HG02970 (cell line): ENCODE measurements at regions not wholly inside any gene's neighbourhood (a gene's known extent, or its start where the extent isn't known, plus 50 kb on each side); places are given as distances from the start of the nearest gene placed in this dataset.
"Not testable (repeated sequence)": the region's sequence is repeated elsewhere in the genome, so short reads cannot be mapped to it uniquely, and the experiment has no call there.

Experiments used
- ATAC-seq: cut with Tn5 transposase; IDR thresholded peaks from one replicate; pipeline ENCODE4 v1.9.1; 2021; ENCODE audit warnings: mild to moderate bottlenecking, moderate library complexity, moderate number of reproducible peaks; ENCODE audit not compliant: unreplicated experiment, low FRiP score

DNA sequence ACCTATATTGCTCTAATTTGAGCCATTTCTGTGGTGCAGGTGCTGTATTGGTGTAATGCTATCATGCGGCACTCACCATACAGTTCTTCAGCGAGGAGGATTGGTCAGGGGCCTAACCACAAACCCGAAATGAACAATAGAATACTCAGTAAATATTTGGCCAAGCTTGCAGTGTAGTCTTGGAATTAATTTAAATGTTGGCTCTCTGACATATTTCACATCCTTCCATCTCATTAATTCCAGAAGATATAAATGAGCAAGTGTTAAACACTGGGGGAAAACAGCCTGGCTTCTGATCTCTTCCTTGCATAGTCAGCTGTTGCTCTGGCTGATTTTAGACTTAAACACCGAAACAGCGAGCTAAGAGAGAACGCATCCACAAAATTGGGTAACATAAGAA is 663.1 kb upstream of the GHITM start:
- no peak for ATAC-seq

- no peak for ATAC-seq
Observed at GRCh38 chr10:83489161-83489560, 650.1 kb upstream of the GHITM start.

DNA sequence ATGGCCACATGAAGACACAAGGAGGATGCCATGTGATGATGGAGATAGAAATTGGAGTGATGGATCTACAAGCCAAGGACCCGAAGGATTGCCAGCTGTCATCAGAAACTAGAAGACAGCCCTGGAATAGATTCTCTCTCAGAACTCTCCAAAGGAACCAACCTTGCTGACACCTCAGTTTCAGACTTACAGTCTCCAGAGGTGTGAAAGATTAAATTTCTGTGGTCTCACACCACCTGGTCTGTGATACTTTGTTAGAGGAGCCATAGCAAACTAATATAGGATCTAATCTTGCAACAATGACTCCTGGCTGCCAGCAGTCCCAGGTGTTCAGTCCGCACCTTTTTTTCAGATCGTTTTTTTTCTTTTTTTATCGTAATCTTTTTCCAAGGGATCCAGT is 647.3 kb upstream of the GHITM start:
- ATAC-seq: no peak

GRCh38 chr10:83512681-83513080 is 626.6 kb upstream of the GHITM start:
- ATAC-seq: no peak

DNA sequence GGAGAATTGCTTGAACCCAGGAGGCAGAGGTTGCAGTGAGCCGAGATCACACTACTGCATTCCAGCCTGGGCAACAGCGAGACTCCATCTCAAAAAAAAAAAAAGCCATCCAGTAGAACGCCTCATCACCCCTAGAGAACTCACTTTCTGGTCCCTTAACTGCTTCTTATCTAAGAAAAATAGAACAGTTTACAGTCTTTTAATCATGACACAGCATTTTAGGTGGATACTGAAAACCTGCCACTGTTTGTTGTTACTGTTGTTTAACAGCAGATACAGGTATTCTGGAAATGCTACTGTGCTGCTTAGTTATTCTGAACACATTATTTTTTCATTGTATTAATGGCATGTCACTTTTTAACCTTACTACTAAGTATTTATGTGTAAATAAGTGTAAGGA is 624.3 kb upstream of the GHITM start:
- ATAC-seq: no peak

GRCh38 chr10:83516788-83517187 is 622.5 kb upstream of the GHITM start:
- no peak for ATAC-seq

DNA sequence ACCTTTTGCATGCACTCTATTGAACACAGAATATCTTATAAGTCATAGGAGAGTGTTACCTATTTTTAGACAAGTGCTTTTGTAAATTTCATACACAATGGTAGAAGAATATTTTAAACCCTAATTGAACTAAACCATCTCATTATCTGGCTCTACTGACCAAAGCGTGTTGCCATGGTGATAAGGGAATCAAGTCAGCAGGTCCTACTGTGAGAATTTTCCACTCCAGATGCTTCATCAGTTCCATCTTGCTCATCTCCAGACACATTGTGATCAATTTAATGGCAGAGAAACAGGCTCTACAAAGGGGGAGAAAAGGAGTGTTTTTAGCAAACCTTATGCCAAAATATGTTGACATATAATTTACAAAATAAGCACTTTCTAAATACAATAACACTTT is 621.9 kb upstream of the GHITM start:
- ATAC-seq: no peak

GRCh38 chr10:83518779-83519178 is 620.5 kb upstream of the GHITM start:
- no peak for ATAC-seq

GRCh38 chr10:83520386-83520785 is 618.9 kb upstream of the GHITM start:
- ATAC-seq: not testable (repeated sequence)

DNA sequence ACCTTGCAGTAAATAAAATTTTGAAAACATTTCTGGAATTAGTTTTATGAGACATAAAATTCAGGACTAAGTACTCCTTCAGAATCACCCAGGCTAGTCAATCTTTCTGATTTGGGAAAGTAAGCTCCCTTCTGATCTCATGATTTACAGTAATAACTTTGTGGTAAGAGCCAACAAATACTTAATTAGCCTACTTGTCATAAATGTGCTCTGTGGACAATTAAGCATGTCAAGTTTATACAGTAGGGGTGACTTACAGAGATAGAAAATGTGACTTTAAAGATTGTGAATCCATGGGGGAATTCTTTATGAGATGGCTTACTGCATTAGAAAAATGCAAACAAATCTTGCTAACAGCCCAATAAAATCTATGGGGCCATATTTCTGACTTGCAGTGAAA is 616.9 kb upstream of the GHITM start:
- no peak for ATAC-seq

DNA sequence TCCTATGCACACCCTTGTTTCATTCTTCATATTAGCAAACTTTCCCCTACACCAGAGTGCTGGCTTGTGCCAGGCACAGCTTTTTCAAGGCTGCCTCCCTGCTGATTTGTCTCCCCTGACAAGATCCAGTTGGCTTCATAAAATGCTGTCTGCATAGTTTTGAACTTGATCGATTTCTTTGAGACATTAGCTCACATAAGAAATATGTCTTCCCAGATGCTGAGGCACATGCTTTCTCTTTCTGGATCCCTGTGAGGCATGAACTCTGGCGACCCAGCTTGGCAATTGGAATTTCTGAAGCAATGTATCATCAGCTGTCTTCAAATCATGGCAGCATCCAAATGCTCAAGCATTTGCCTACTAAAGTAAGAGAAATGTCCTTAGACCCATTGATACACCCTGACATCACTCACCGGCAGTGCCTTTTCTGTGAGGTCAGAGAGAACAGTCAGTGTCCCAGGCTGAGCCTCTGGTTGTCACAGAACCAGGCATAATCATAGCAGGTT is 616.4 kb upstream of the GHITM start:
- no peak for ATAC-seq

DNA sequence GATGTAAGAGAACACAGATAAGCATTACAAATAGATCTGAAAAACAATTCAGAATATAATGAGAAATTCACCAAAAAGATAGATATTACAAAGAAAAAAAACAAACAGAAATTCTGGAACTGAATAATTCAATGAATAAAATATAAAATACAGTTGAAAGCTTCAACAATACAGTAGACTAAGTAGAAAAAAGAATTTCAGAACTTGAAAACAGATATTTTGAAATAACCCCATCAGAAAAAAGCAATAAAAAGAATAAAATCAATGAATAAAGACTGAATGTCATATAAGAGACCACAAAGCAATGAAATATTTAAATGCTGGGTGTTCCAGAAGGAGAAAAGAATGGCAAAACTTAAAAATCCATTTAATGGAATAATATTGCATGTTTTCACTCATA is 611.4 kb upstream of the GHITM start:
- ATAC-seq: no peak

- ATAC-seq: no peak
Observed at GRCh38 chr10:83533290-83533689, 606.0 kb upstream of the GHITM start.

- ATAC-seq: no peak
Observed at GRCh38 chr10:83536426-83536825, 602.9 kb upstream of the GHITM start.

- ATAC-seq: no peak
Observed at GRCh38 chr10:83538047-83538446, 601.3 kb upstream of the GHITM start.

DNA sequence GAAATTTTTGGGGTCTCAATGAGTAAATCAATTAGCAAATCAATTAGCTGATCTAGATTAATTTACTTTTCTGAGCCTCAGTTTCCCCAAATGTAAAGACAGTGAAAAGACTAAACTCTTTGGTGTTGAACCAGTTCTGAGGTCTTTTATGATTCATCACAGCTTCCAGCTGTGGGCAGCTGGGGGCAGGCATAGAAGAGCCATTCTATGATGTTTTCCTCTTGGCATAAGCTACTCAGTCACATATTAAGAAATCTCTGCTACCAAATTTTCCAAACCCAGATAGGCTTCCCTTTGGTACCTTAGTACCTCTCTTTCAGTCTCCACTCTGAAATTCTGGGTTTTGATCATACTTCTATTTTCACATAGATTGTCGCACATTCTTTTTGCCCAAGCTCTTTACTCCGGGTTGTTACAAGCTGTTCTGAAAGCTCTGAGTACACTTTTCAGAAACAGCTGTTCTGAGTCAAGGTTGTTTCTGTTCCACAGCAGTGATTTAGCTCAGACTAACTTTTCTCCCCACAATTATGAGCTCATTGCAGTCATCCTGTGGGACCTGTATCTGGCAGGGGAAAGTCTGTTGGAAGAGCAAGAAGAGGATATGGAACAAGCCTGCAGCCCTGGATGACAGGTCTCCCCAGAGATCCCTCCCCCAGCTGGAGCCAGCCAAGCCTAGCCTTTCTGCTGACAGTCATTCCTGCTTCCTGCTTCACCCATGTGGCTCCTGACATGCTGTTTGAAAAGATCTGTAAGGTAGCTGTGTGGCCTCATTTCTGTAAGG is 599.6 kb upstream of the GHITM start:
- peak; percentile 42 for ATAC-seq

DNA sequence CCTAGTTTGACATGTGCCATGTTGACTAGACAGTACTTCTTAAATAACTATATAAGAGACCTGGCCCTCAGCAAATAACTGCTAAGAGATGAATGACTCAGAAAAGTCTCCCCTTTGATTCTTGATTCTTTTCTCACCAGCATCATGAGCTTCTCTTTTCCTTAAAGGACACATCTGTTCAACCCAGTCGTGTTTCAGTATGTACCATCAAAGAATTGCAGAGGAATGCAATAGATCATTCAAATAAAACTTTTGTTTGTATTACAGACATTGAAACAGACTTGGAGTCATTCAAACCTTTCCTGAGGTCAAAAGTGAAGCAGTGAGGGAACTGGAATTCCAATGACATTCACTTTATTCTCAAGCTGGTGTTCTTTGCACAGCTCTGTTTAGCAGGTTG is 598.3 kb upstream of the GHITM start:
- no peak for ATAC-seq

DNA sequence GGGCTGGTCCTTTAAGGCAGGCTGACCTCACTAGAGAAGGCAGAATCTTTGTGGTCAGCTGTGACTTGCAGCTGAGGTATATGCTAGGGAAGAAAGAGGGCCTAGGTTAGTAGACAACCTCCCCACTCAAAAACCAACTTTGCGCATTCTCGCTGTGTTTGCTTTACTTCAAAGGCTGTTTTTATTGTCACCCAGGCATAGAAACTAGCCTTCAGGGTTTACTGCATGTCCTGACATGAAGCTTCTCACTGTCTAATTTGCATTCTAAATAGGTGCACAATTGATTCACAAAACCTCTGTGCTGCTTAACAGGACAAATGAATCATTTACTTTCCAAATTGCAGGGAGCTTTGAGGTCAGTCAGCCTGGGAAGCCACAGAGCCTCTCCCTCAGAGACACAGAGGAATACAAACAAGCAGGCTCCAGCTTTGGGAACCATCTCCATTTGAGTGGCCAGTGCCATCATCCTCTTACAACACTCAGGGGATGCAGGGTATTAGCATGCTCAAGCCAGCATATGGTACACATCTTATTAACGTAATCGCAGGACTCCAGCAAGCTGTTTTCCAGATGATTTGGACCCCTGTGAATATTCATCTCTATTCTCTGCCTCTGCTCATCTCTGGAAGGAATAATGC is 596.4 kb upstream of the GHITM start:
- no peak for ATAC-seq

DNA sequence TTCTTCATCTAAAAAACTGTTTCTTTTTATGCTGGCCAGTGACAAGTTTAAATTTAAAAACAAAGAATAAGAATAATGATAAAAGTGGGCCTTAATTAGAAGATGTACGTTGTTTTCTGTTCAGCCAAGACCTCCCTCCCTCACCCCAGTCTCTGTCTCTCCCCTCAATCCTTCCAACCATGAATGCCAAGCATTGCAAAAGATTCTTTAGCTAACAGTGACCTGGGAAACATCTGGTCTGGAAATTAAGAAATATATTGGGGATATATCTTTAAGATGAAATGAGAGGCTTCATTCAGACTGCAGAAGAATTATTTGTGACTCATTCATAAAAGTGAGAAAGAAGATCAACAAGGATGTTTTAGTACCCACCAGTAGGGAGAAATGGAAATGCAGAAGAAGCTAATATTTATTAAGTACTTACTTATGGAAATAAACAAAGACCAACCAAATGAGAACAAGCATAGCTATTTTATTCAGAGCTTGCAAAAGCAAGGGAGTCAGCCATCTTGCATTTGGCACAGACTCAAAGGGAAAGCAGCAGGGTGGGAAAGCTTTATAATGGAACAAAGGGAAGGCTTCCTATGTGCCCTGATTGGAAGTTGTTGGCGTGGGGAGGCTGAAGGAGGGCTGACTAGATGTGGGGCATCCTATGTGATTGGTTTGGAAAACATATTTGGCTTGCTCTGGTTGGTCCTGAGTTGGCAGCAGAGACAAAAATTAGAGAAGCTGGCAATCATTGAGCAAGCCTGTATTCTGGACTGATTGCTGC is 595.4 kb upstream of the GHITM start:
- no peak for ATAC-seq

- no peak for ATAC-seq
Observed at GRCh38 chr10:83545901-83546391, 593.4 kb upstream of the GHITM start.

DNA sequence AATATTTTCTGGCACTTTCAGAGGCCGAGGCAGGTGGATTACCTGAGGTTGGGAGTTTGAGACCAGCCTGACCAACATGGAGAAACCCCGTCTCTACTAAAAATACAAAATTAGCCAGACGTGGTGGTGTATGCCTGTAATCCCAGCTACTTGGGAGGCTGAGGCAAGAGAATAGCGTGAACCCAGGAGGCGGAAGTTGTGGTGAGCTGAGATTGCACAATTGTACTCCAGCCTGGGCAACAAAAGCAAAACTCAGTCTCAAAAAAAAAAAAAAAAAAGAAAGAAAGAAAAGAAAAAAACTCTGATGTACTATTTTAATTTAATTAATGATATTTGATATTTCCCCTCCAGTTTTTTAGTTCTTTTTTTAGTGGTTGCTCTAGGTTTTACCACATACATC is 588.1 kb upstream of the GHITM start:
- ATAC-seq: not testable (repeated sequence)
